ENCODE measurements at regions not wholly inside any gene's neighbourhood (a gene's known extent, or its start where the extent isn't known, plus 50 kb on each side); places are given as distances from the start of the nearest gene placed in this dataset.

- intact Hi-C loops (cut with DNase I): no loop called here
- no peak for DNase-seq (ENCODE audit: extremely low spot score in 2 of 2)
- no peaks in the 10 kb centered on the region for H3K4me1 ChIP-seq
- H3K36me3 ChIP-seq: no peaks in the 10 kb centered on the region
- no peaks in the 10 kb centered on the region for H3K9me3 ChIP-seq
- no peak overlapping the region for H3K27ac ChIP-seq
- H3K27me3 ChIP-seq: no peaks in the 10 kb centered on the region
- TF ChIP-seq POLR2A (IDR thresholded peaks at IDR 0.05) (no peak), CTCF (IDR thresholded peaks at IDR 0.05) (peak; percentile 14 to 31 (median 30)), POLR2AphosphoS5 (IDR thresholded peaks at IDR 0.05; ENCODE audit: insufficient read depth in 1 of 2, low read depth in 1 of 2) (no peak)
- no peak overlapping the region for H3K4me3 ChIP-seq
Observed at GRCh38 chr4:89657931-89658700, 178.8 kb downstream of the SNCA start.

- Histone ChIP-seq H3K36me3 (no peaks in the 10 kb centered on the region), H3K27ac (no peak overlapping the region), H3K9me3 (no peaks in the 10 kb centered on the region), H3K4me3 (no peak overlapping the region), H3K27me3 (no peaks in the 10 kb centered on the region), H3K4me1 (no peaks in the 10 kb centered on the region)
- intact Hi-C loops (cut with DNase I): no loop called here
- TF ChIP-seq POLR2AphosphoS5 (IDR thresholded peaks at IDR 0.05; ENCODE audit: insufficient read depth in 1 of 2, low read depth in 1 of 2) (no peak), POLR2A (IDR thresholded peaks at IDR 0.05) (no peak), CTCF (IDR thresholded peaks at IDR 0.05) (no peak)
- DNase-seq (ENCODE audit: extremely low spot score in 2 of 2): no peak
Observed at GRCh38 chr4:89653012-89653411, 183.9 kb downstream of the SNCA start.

GRCh38 chr4:89645482-89645881 is 191.5 kb downstream of the SNCA start:
- no peaks in the 10 kb centered on the region for H3K9me3 ChIP-seq
- no peak overlapping the region for H3K4me3 ChIP-seq
- H3K4me1 ChIP-seq: no peaks in the 10 kb centered on the region
- TF ChIP-seq CTCF (IDR thresholded peaks at IDR 0.05) (no peak), POLR2A (IDR thresholded peaks at IDR 0.05) (no peak), POLR2AphosphoS5 (IDR thresholded peaks at IDR 0.05; ENCODE audit: insufficient read depth in 1 of 2, low read depth in 1 of 2) (no peak)
- H3K27me3 ChIP-seq: no peaks in the 10 kb centered on the region
- no peak overlapping the region for H3K27ac ChIP-seq
- H3K36me3 ChIP-seq: no peaks in the 10 kb centered on the region
- intact Hi-C loops (cut with DNase I): no loop called here
- DNase-seq (ENCODE audit: extremely low spot score in 2 of 2): no peak

- no peaks in the 10 kb centered on the region for H3K27me3 ChIP-seq
- H3K9me3 ChIP-seq: no peaks in the 10 kb centered on the region
- DNase-seq (ENCODE audit: extremely low spot score in 2 of 2): no peak
- no peaks in the 10 kb centered on the region for H3K4me1 ChIP-seq
- no peak overlapping the region for H3K27ac ChIP-seq
- TF ChIP-seq CTCF (IDR thresholded peaks at IDR 0.05) (no peak), POLR2A (IDR thresholded peaks at IDR 0.05) (no peak), POLR2AphosphoS5 (IDR thresholded peaks at IDR 0.05; ENCODE audit: insufficient read depth in 1 of 2, low read depth in 1 of 2) (no peak)
- no peaks in the 10 kb centered on the region for H3K36me3 ChIP-seq
- intact Hi-C loops (cut with DNase I): no loop called here
- no peak overlapping the region for H3K4me3 ChIP-seq
Observed at GRCh38 chr4:89641367-89641687, 195.6 kb downstream of the SNCA start.

GRCh38 chr4:89640620-89641366 is 196.2 kb downstream of the SNCA start:
- no peak for DNase-seq (ENCODE audit: extremely low spot score in 2 of 2)

More at GRCh38 chr4:89640620-89641366, 196.2 kb downstream of the SNCA start:
- intact Hi-C loops (cut with DNase I): no loop called here
- no peak overlapping the region for H3K27ac ChIP-seq
- no peaks in the 10 kb centered on the region for H3K27me3 ChIP-seq
- no peak for TF ChIP-seq CTCF (IDR thresholded peaks at IDR 0.05)
- TF ChIP-seq POLR2AphosphoS5 (IDR thresholded peaks at IDR 0.05; ENCODE audit: insufficient read depth in 1 of 2, low read depth in 1 of 2): no peak
- no peak for TF ChIP-seq POLR2A (IDR thresholded peaks at IDR 0.05)
- no peaks in the 10 kb centered on the region for H3K36me3 ChIP-seq
- H3K4me3 ChIP-seq: no peak overlapping the region
- H3K9me3 ChIP-seq: no peaks in the 10 kb centered on the region
- H3K4me1 ChIP-seq: no peaks in the 10 kb centered on the region

Data from vagina (tissue), 2 donors.